ENCODE measurements at regions not wholly inside any gene's neighbourhood (a gene's known extent, or its start where the extent isn't known, plus 50 kb on each side); places are given as distances from the start of the nearest gene placed in this dataset.

GRCh38 chr12:11508699-11509098 lies 113.3 kb upstream of the PRB2 start:
- TF ChIP-seq YY1 (IDR thresholded peaks at IDR 0.05; ENCODE audit: low read depth) (no peak), REST (IDR thresholded peaks at IDR 0.05; ENCODE audit: low read depth) (no peak), MAX (IDR thresholded peaks at IDR 0.05) (no peak), USF1 (IDR thresholded peaks at IDR 0.05) (no peak), EGR1 (IDR thresholded peaks at IDR 0.05) (no peak), TEAD4 (IDR thresholded peaks at IDR 0.05) (no peak), TAF1 (IDR thresholded peaks at IDR 0.05; ENCODE audit: low read depth) (no peak), FOXM1 (IDR thresholded peaks at IDR 0.05; ENCODE audit: borderline replicate concordance, low read depth) (no peak), EP300 (IDR thresholded peaks at IDR 0.05; ENCODE audit: borderline replicate concordance) (no peak), CEBPB (IDR thresholded peaks at IDR 0.05) (no peak), CREB1 (IDR thresholded peaks at IDR 0.05; ENCODE audit: low read depth) (no peak), NFIC (IDR thresholded peaks at IDR 0.05) (no peak), TCF12 (IDR thresholded peaks at IDR 0.05; ENCODE audit: low read depth) (no peak), RAD21 (IDR thresholded peaks at IDR 0.05; ENCODE audit: low read depth) (no peak), ZBTB7A (IDR thresholded peaks at IDR 0.05; ENCODE audit: low read depth) (no peak)

- TF ChIP-seq TCF12 (IDR thresholded peaks at IDR 0.05; ENCODE audit: low read depth): no peak
- TF ChIP-seq YY1 (IDR thresholded peaks at IDR 0.05; ENCODE audit: low read depth): no peak
- TF ChIP-seq NFIC (IDR thresholded peaks at IDR 0.05): no peak
- TF ChIP-seq TAF1 (IDR thresholded peaks at IDR 0.05; ENCODE audit: low read depth): no peak
Observed at GRCh38 chr12:11509326-11509725, 114.0 kb upstream of the PRB2 start.

GRCh38 chr12:11510671-11511070 lies 115.3 kb upstream of the PRB2 start:
- TF ChIP-seq FOXM1 (IDR thresholded peaks at IDR 0.05; ENCODE audit: borderline replicate concordance, low read depth) (no peak), YY1 (IDR thresholded peaks at IDR 0.05; ENCODE audit: low read depth) (no peak), REST (IDR thresholded peaks at IDR 0.05; ENCODE audit: low read depth) (no peak), ZBTB7A (IDR thresholded peaks at IDR 0.05; ENCODE audit: low read depth) (no peak), MAX (IDR thresholded peaks at IDR 0.05) (no peak), TEAD4 (IDR thresholded peaks at IDR 0.05) (no peak), RAD21 (IDR thresholded peaks at IDR 0.05; ENCODE audit: low read depth) (no peak)

GRCh38 chr12:11513288-11513687 lies 117.9 kb upstream of the PRB2 start:
- TF ChIP-seq TAF1 (IDR thresholded peaks at IDR 0.05; ENCODE audit: low read depth) (no peak), ZBTB7A (IDR thresholded peaks at IDR 0.05; ENCODE audit: low read depth) (no peak), RAD21 (IDR thresholded peaks at IDR 0.05; ENCODE audit: low read depth) (no peak), REST (IDR thresholded peaks at IDR 0.05; ENCODE audit: low read depth) (no peak), TCF12 (IDR thresholded peaks at IDR 0.05; ENCODE audit: low read depth) (no peak), EP300 (IDR thresholded peaks at IDR 0.05; ENCODE audit: borderline replicate concordance) (no peak), MAX (IDR thresholded peaks at IDR 0.05) (no peak), NFIC (IDR thresholded peaks at IDR 0.05) (no peak), YY1 (IDR thresholded peaks at IDR 0.05; ENCODE audit: low read depth) (no peak), TEAD4 (IDR thresholded peaks at IDR 0.05) (no peak), USF1 (IDR thresholded peaks at IDR 0.05) (no peak), CREB1 (IDR thresholded peaks at IDR 0.05; ENCODE audit: low read depth) (no peak), FOXM1 (IDR thresholded peaks at IDR 0.05; ENCODE audit: borderline replicate concordance, low read depth) (no peak)

- no peak for TF ChIP-seq CREB1 (IDR thresholded peaks at IDR 0.05; ENCODE audit: low read depth)
- no peak for TF ChIP-seq REST (IDR thresholded peaks at IDR 0.05; ENCODE audit: low read depth)
- TF ChIP-seq CEBPB (IDR thresholded peaks at IDR 0.05): no peak
- TF ChIP-seq ZBTB7A (IDR thresholded peaks at IDR 0.05; ENCODE audit: low read depth): no peak
- TF ChIP-seq EP300 (IDR thresholded peaks at IDR 0.05; ENCODE audit: borderline replicate concordance): no peak
- no peak for TF ChIP-seq EGR1 (IDR thresholded peaks at IDR 0.05)
- no peak for TF ChIP-seq YY1 (IDR thresholded peaks at IDR 0.05; ENCODE audit: low read depth)
Observed at GRCh38 chr12:11517080-11517479, 121.7 kb upstream of the PRB2 start.

All from Ishikawa (cell line).